MM.1S (cell line): ENCODE measurements at regions not wholly inside any gene's neighbourhood (a gene's known extent, or its start where the extent isn't known, plus 50 kb on each side); places are given as distances from the start of the nearest gene placed in this dataset.

ENCODE experiments used
- EZH2phosphoT487 ChIP-seq: fragments of 300-600 bp; sonication (generic); IDR thresholded peaks from 2 replicates; pipeline ENCODE4 v1.6.1; 2018; ENCODE audit warnings: antibody characterized with exemption, low read length
- TF ChIP-seq, protein P1 (sequence below): fragments of 300-600 bp; sonication (generic); IDR thresholded peaks from 2 replicates; pipeline ENCODE4 v1.5.1; 2016; ENCODE audit warnings: antibody characterized with exemption, low read length, mixed read lengths

DNA sequence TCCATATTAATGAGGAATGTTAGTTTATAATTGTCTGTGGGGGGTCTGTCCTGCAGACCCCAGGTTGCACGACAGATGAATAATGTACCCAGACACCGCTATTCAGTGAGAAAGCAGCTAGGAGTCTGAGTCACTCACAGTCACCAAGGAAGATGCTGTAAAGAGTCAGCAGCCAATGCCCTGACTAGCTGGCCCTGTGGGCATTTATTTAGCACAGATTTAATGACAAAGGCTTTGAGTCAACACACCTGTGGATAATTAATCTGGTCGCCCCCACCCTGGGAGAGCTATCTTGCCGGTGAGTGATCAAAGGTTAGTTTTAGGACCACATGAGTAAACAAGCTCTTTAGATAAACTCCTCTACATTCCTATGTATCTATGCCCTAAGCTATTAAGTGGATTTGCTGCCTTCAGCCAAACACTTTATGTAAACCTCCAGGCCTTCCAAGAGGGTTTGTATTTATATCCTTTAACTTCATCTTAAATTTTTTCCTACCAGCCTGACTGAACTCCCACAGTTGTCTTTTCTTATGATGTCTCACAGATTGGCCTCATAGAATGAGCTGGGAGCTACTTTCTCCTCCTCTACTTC, 180.0 kb upstream of the ADCY1 start:
- TF ChIP-seq, protein P1, sequence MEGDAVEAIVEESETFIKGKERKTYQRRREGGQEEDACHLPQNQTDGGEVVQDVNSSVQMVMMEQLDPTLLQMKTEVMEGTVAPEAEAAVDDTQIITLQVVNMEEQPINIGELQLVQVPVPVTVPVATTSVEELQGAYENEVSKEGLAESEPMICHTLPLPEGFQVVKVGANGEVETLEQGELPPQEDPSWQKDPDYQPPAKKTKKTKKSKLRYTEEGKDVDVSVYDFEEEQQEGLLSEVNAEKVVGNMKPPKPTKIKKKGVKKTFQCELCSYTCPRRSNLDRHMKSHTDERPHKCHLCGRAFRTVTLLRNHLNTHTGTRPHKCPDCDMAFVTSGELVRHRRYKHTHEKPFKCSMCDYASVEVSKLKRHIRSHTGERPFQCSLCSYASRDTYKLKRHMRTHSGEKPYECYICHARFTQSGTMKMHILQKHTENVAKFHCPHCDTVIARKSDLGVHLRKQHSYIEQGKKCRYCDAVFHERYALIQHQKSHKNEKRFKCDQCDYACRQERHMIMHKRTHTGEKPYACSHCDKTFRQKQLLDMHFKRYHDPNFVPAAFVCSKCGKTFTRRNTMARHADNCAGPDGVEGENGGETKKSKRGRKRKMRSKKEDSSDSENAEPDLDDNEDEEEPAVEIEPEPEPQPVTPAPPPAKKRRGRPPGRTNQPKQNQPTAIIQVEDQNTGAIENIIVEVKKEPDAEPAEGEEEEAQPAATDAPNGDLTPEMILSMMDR: no peak
- no peak for TF ChIP-seq EZH2phosphoT487
